ENCODE measurements at regions not wholly inside any gene's neighbourhood (a gene's known extent, or its start where the extent isn't known, plus 50 kb on each side); places are given as distances from the start of the nearest gene placed in this dataset.

- dilution Hi-C loops (cut with MboI; ENCODE audit: extremely low pct_ligation_motif_present, low sequenced_read_pairs) = no loop called here
- intact Hi-C loops (cut with micrococcal nuclease) = no loop called here
- Histone ChIP-seq H3K9me1 (replicated peaks; ENCODE audit: control insufficient read depth, extremely low read depth, insufficient read depth, low read length) (no peaks in the 10 kb centered on the region), H3K79me2 (ENCODE audit: control insufficient read depth, insufficient read depth, low read length) (no peaks in the 10 kb centered on the region), H3K27ac (ENCODE audit: insufficient read depth, low read depth, low read length) (no peak overlapping the region), H3K4me1 (ENCODE audit: control insufficient read depth, extremely low read depth, insufficient read depth, low read length) (peaks cover 4% of the 10 kb centered on the region), H3K36me3 (ENCODE audit: control insufficient read depth in 2 of 2, extremely low read depth in 1 of 2, insufficient read depth in 2 of 2, low read length in 2 of 2) (no peaks in the 10 kb centered on the region), H3K27me3 (ENCODE audit: control insufficient read depth in 2 of 2, insufficient read depth in 2 of 2, low read length in 2 of 2) (no peaks in the 10 kb centered on the region), H2AFZ (ENCODE audit: low read depth, low read length) (no peak overlapping the region), H4K20me1 (replicated peaks; ENCODE audit: control insufficient read depth, extremely low read depth, insufficient read depth, low read length) (no peaks in the 10 kb centered on the region), H3K9me3 (replicated peaks; ENCODE audit: control insufficient read depth, insufficient read depth, low read length) (no peaks in the 10 kb centered on the region), H3K9ac (replicated peaks; ENCODE audit: extremely low read depth, insufficient read depth, low read length) (no peak overlapping the region), H3K4me3 (replicated peaks in 1 of 3; ENCODE audit: insufficient read depth in 1 of 3, low read depth in 1 of 3, low read length in 3 of 3) (no peak overlapping the region), H3K4me2 (ENCODE audit: insufficient read depth, low read length) (no peak overlapping the region)
- POLR2A ChIA-PET = no interaction called here
- CTCF ChIA-PET = no interaction called here
- DNase-seq (ENCODE audit: low read depth, low spot score) = peak; percentile 17
- TF ChIP-seq FOS (IDR thresholded peaks at IDR 0.05; ENCODE audit: borderline replicate concordance, insufficient read depth, low read length) (peak; percentile 25), MAX (IDR thresholded peaks at IDR 0.05; ENCODE audit: insufficient read depth, insufficient read length) (no peak)
- FAIRE-seq = no peak
- no TSS peak for BruUV-seq (replicated peaks)
Observed at GRCh38 chr2:150063432-150063889, 424.0 kb downstream of the RND3 start.

- no peak overlapping the region for H3K9ac ChIP-seq (replicated peaks; ENCODE audit: extremely low read depth, insufficient read depth, low read length)
- H3K9me1 ChIP-seq (replicated peaks; ENCODE audit: control insufficient read depth, extremely low read depth, insufficient read depth, low read length) = no peaks in the 10 kb centered on the region
- H3K36me3 ChIP-seq (ENCODE audit: control insufficient read depth in 2 of 2, extremely low read depth in 1 of 2, insufficient read depth in 2 of 2, low read length in 2 of 2) = no peaks in the 10 kb centered on the region
- H3K27me3 ChIP-seq (ENCODE audit: control insufficient read depth in 2 of 2, insufficient read depth in 2 of 2, low read length in 2 of 2) = no peaks in the 10 kb centered on the region
- FAIRE-seq = no peak
- intact Hi-C loops (cut with micrococcal nuclease) (no loop called here), dilution Hi-C loops (cut with MboI; ENCODE audit: extremely low pct_ligation_motif_present, low sequenced_read_pairs) (no loop called here)
- POLR2A ChIA-PET = no interaction called here
- BruUV-seq (replicated peaks) = no TSS peak
- no peak for TF ChIP-seq POLR2AphosphoS5 (IDR thresholded peaks at IDR 0.05; ENCODE audit: insufficient read depth, low read depth, low read length)
- TF ChIP-seq FOS (IDR thresholded peaks at IDR 0.05; ENCODE audit: borderline replicate concordance, insufficient read depth, low read length) = no peak
- no peak for TF ChIP-seq CTCF (IDR thresholded peaks at IDR 0.05; ENCODE audit: extremely low read depth in 1 of 2, insufficient read depth in 1 of 2, low read depth in 1 of 2, low read length in 2 of 2)
- TF ChIP-seq POLR2A (IDR thresholded peaks at IDR 0.05; ENCODE audit: low read depth, low read length) = no peak
- TF ChIP-seq JUN (IDR thresholded peaks at IDR 0.05; ENCODE audit: borderline replicate concordance, insufficient read depth, insufficient read length, low read depth) = no peak
- no peak for TF ChIP-seq MAX (IDR thresholded peaks at IDR 0.05; ENCODE audit: insufficient read depth, insufficient read length)
- no peak for TF ChIP-seq MYC (IDR thresholded peaks at IDR 0.05; ENCODE audit: low read depth, low read length)
- H3K27ac ChIP-seq (ENCODE audit: insufficient read depth, low read depth, low read length) = no peak overlapping the region
- H3K4me1 ChIP-seq (ENCODE audit: control insufficient read depth, extremely low read depth, insufficient read depth, low read length) = peaks cover 4% of the 10 kb centered on the region
- H3K9me3 ChIP-seq (replicated peaks; ENCODE audit: control insufficient read depth, insufficient read depth, low read length) = no peaks in the 10 kb centered on the region
- CTCF ChIA-PET = no interaction called here
- no peak overlapping the region for H2AFZ ChIP-seq (ENCODE audit: low read depth, low read length)
- no peak overlapping the region for H3K4me3 ChIP-seq (replicated peaks in 1 of 3; ENCODE audit: insufficient read depth in 1 of 3, low read depth in 1 of 3, low read length in 3 of 3)
- no peak for DNase-seq (ENCODE audit: low read depth, low spot score)
- H3K79me2 ChIP-seq (ENCODE audit: control insufficient read depth, insufficient read depth, low read length) = no peaks in the 10 kb centered on the region
- no peaks in the 10 kb centered on the region for H4K20me1 ChIP-seq (replicated peaks; ENCODE audit: control insufficient read depth, extremely low read depth, insufficient read depth, low read length)
- H3K4me2 ChIP-seq (ENCODE audit: insufficient read depth, low read length) = no peak overlapping the region
Observed at GRCh38 chr2:150062416-150062815, 425.1 kb downstream of the RND3 start.
